ENCODE measurements at regions not wholly inside any gene's neighbourhood (a gene's known extent, or its start where the extent isn't known, plus 50 kb on each side); places are given as distances from the start of the nearest gene placed in this dataset.

DNA sequence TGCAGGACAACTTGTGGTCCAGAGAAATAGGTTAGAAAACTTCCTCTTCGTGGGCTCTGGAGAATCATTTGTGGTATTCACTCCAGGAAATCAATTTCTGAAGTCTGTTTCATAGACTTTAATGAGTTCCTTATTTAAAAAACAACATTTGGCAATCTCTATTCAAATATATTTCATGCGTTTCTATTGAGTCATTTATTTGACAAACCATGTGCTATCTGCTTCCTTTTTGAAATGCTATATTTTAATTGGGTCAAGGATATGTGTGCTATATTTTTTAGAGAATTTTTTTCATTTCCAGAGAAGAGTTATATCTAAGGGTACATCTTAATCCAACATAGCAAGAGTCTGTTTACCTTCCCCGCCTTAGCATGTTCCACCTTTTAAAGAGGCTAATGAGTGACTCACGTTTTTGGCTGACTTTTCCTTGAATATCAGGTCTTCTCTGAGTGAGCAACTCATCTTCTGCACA, 252.4 kb upstream of the EGLN3 start:
- Histone ChIP-seq H4K20me1 (ENCODE audit: control insufficient read depth, extremely low read depth, insufficient read depth, low read length) (no peaks in the 10 kb centered on the region), H3K4me3 (replicated peaks in 1 of 4; ENCODE audit: control extremely low read depth in 1 of 4, insufficient read depth in 1 of 4, low read depth in 3 of 4, low read length in 4 of 4) (no peak overlapping the region), H3K9me3 (ENCODE audit: control insufficient read depth, insufficient read depth, low read depth, low read length) (no peaks in the 10 kb centered on the region), H3K36me3 (ENCODE audit: control insufficient read depth, insufficient read depth, low read length) (no peaks in the 10 kb centered on the region), H3K4me1 (ENCODE audit: control insufficient read depth, extremely low read depth, insufficient read depth, low read length) (no peaks in the 10 kb centered on the region), H3K79me2 (ENCODE audit: control insufficient read depth, insufficient read depth, low read length) (no peaks in the 10 kb centered on the region), H3K27me3 (ENCODE audit: control insufficient read depth, insufficient read depth, low read length) (no peaks in the 10 kb centered on the region), H3K27ac (ENCODE audit: insufficient read depth, low read length) (no peak overlapping the region), H3K9ac (ENCODE audit: insufficient read depth, low read length) (no peak overlapping the region), H2AFZ (ENCODE audit: low read length) (no peak overlapping the region), H3K4me2 (ENCODE audit: extremely low read depth, insufficient read depth, low read length) (no peak overlapping the region)
- TF ChIP-seq, protein P1, sequence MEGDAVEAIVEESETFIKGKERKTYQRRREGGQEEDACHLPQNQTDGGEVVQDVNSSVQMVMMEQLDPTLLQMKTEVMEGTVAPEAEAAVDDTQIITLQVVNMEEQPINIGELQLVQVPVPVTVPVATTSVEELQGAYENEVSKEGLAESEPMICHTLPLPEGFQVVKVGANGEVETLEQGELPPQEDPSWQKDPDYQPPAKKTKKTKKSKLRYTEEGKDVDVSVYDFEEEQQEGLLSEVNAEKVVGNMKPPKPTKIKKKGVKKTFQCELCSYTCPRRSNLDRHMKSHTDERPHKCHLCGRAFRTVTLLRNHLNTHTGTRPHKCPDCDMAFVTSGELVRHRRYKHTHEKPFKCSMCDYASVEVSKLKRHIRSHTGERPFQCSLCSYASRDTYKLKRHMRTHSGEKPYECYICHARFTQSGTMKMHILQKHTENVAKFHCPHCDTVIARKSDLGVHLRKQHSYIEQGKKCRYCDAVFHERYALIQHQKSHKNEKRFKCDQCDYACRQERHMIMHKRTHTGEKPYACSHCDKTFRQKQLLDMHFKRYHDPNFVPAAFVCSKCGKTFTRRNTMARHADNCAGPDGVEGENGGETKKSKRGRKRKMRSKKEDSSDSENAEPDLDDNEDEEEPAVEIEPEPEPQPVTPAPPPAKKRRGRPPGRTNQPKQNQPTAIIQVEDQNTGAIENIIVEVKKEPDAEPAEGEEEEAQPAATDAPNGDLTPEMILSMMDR (conservative IDR thresholded peaks at IDR 0.05 in 1 of 2, IDR thresholded peaks at IDR 0.05 in 1 of 2; ENCODE audit: low read depth in 1 of 2, low read length in 2 of 2), result no peak
- TF ChIP-seq EZH2 (IDR thresholded peaks at IDR 0.05; ENCODE audit: low read length, missing control alignments), result no peak
- DNase-seq (ENCODE audit: low read depth in 2 of 2), result peak in 1 of 2 donors; percentile 57

- Histone ChIP-seq H4K20me1 (ENCODE audit: control insufficient read depth, extremely low read depth, insufficient read depth, low read length) (no peaks in the 10 kb centered on the region), H3K27me3 (ENCODE audit: control insufficient read depth, insufficient read depth, low read length) (no peaks in the 10 kb centered on the region), H3K4me2 (ENCODE audit: extremely low read depth, insufficient read depth, low read length) (no peak overlapping the region), H3K9ac (ENCODE audit: insufficient read depth, low read length) (no peak overlapping the region), H3K36me3 (ENCODE audit: control insufficient read depth, insufficient read depth, low read length) (no peaks in the 10 kb centered on the region), H3K4me1 (ENCODE audit: control insufficient read depth, extremely low read depth, insufficient read depth, low read length) (no peaks in the 10 kb centered on the region), H3K4me3 (replicated peaks in 1 of 4; ENCODE audit: control extremely low read depth in 1 of 4, insufficient read depth in 1 of 4, low read depth in 3 of 4, low read length in 4 of 4) (no peak overlapping the region), H3K79me2 (ENCODE audit: control insufficient read depth, insufficient read depth, low read length) (no peaks in the 10 kb centered on the region), H3K9me3 (ENCODE audit: control insufficient read depth, insufficient read depth, low read depth, low read length) (no peaks in the 10 kb centered on the region), H3K27ac (ENCODE audit: insufficient read depth, low read length) (no peak overlapping the region), H2AFZ (ENCODE audit: low read length) (no peak overlapping the region)
- TF ChIP-seq, protein P1 (conservative IDR thresholded peaks at IDR 0.05 in 1 of 2, IDR thresholded peaks at IDR 0.05 in 1 of 2; ENCODE audit: low read depth in 1 of 2, low read length in 2 of 2), result no peak
- no peak for TF ChIP-seq EZH2 (IDR thresholded peaks at IDR 0.05; ENCODE audit: low read length, missing control alignments)
- peak in 1 of 2 donors; percentile 23 for DNase-seq (ENCODE audit: low read depth in 2 of 2)
These were observed 251.2 kb upstream of the EGLN3 start for GRCh38 chr14:34201909-34202637.

DNA sequence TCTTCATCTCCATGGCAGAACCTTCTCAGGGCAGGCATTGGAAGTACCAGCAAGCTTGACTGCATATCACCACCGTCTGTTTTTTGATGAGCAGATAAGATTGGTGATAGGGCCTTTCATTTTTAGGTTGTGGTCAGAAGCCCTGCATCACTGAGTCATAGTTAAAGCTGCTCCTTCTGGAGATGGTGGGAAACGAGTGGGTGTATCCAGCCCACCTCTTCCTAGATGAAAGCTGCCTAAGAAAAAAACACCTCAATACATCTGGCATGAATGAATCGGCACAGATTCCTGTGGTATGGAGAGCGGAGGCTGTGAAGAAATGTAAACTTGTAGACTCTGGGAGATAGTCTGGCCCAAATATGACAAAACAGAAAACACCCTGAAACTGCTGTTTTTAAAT, 248.7 kb upstream of the EGLN3 start:
- Histone ChIP-seq H3K4me1 (ENCODE audit: control insufficient read depth, extremely low read depth, insufficient read depth, low read length) (no peaks in the 10 kb centered on the region), H3K79me2 (ENCODE audit: control insufficient read depth, insufficient read depth, low read length) (no peaks in the 10 kb centered on the region), H4K20me1 (ENCODE audit: control insufficient read depth, extremely low read depth, insufficient read depth, low read length) (no peaks in the 10 kb centered on the region), H3K9ac (ENCODE audit: insufficient read depth, low read length) (no peak overlapping the region), H3K27me3 (ENCODE audit: control insufficient read depth, insufficient read depth, low read length) (no peaks in the 10 kb centered on the region), H2AFZ (ENCODE audit: low read length) (no peak overlapping the region), H3K9me3 (ENCODE audit: control insufficient read depth, insufficient read depth, low read depth, low read length) (no peaks in the 10 kb centered on the region), H3K36me3 (ENCODE audit: control insufficient read depth, insufficient read depth, low read length) (no peaks in the 10 kb centered on the region), H3K27ac (ENCODE audit: insufficient read depth, low read length) (no peak overlapping the region), H3K4me2 (ENCODE audit: extremely low read depth, insufficient read depth, low read length) (no peak overlapping the region), H3K4me3 (replicated peaks in 1 of 4; ENCODE audit: control extremely low read depth in 1 of 4, insufficient read depth in 1 of 4, low read depth in 3 of 4, low read length in 4 of 4) (no peak overlapping the region)
- peak; percentile 2 to 99 for DNase-seq (ENCODE audit: low read depth in 2 of 2)
- no peak for TF ChIP-seq EZH2 (IDR thresholded peaks at IDR 0.05; ENCODE audit: low read length, missing control alignments)
- TF ChIP-seq, protein P1 (conservative IDR thresholded peaks at IDR 0.05 in 1 of 2, IDR thresholded peaks at IDR 0.05 in 1 of 2; ENCODE audit: low read depth in 1 of 2, low read length in 2 of 2), result no peak
